B cell (primary cell): ENCODE measurements at regions not wholly inside any gene's neighbourhood (a gene's known extent, or its start where the extent isn't known, plus 50 kb on each side); places are given as distances from the start of the nearest gene placed in this dataset.

Experiments
- ATAC-seq: fragments of 200-7000 bp; cut with Tn5 transposase; one replicate; pipeline ENCODE4 v1.10.0; 2021; ENCODE audit warnings: low read depth, mild to moderate bottlenecking, moderate number of reproducible peaks, moderate library complexity
- CTCF ChIA-PET: fragments of 350-600 bp; sonication (Branson Sonifier 250); formaldehyde crosslinking; loops from one replicate; lab custom pipeline; 2021; ENCODE audit warnings: antibody characterized with exemption, inconsistent platforms; lab: Charles Lee
- POLR2A ChIA-PET: fragments of 350-600 bp; sonication (Branson Sonifier 250); formaldehyde crosslinking; loops from one replicate; lab custom pipeline; 2021; ENCODE audit warnings: antibody characterized with exemption; lab: Charles Lee
- DNase-seq: peaks from one replicate; pipeline ENCODE4 v3.0.0; 2013
- H2AFZ ChIP-seq: 2 replicates; pipeline ENCODE4 v1.6.1; 2012; ENCODE audit warnings: mild to moderate bottlenecking, low read depth, low read length; ENCODE audit not compliant: insufficient read depth, poor library complexity, severe bottlenecking
- H3K27ac ChIP-seq, 2 donors: 1 replicate in 1 of 2; 2 replicates in 1 of 2; pipeline ENCODE4 v1.5.1; 2012 to 2013; ENCODE audit warnings: low read length in 2 of 2, mild to moderate bottlenecking in 2 of 2, moderate library complexity in 1 of 2
- H3K27me3 ChIP-seq, 4 experiments: fragments of 200-600 bp in 1 of 4; sonication (generic) in 1 of 4; replicated peaks in 1 of 4; 1 replicate in 2 of 4; 2 replicates in 2 of 4; pipeline versions ENCODE4 v1.6.1 to v1.7.0; 2013 to 2016; ENCODE audit warnings: low read length in 3 of 4, mild to moderate bottlenecking in 2 of 4, mixed read lengths in 1 of 4, moderate library complexity in 1 of 4; ENCODE audit not compliant: insufficient read depth in 4 of 4, control insufficient read depth in 3 of 4; ENCODE audit errors: control extremely low read depth in 1 of 4
- H3K36me3 ChIP-seq, 2 experiments: replicated peaks in 1 of 2; 1 replicate in 1 of 2; 2 replicates in 1 of 2; pipeline versions ENCODE4 v1.6.1 to v1.7.1; 2013; ENCODE audit warnings: low read length in 1 of 2; ENCODE audit not compliant: insufficient read depth in 2 of 2, control insufficient read depth in 1 of 2; ENCODE audit errors: control extremely low read depth in 1 of 2, extremely low read depth in 1 of 2
- H3K4me1 ChIP-seq, 2 donors: fragments of 200-600 bp in 1 of 2; sonication (generic) in 1 of 2; 1 replicate in 1 of 2; 2 replicates in 1 of 2; pipeline versions ENCODE4 v1.5.1 to v1.6.1; 2013 to 2017; ENCODE audit warnings: low read length in 2 of 2; ENCODE audit not compliant: control insufficient read depth in 2 of 2, insufficient read depth in 2 of 2
- H3K4me2 ChIP-seq: replicated peaks from 2 replicates; pipeline ENCODE3; 2012; ENCODE audit warnings: mild to moderate bottlenecking, low read depth, low read length; ENCODE audit not compliant: poor library complexity, severe bottlenecking
- H3K4me3 ChIP-seq, 5 experiments: fragments of 200-600 bp in 1 of 5; sonication (generic) in 1 of 5; 1 replicate in 3 of 5; 2 replicates in 2 of 5; pipeline versions ENCODE4 v1.5.1 to v1.7.0; 2011 to 2016; ENCODE audit warnings: low read length in 4 of 5, mild to moderate bottlenecking in 4 of 5, low read depth in 2 of 5, control low read depth in 1 of 5, moderate library complexity in 1 of 5; ENCODE audit not compliant: insufficient read depth in 1 of 5; ENCODE audit errors: control extremely low read depth in 1 of 5, extremely low read depth in 1 of 5
- H3K79me2 ChIP-seq: fragments of 200-600 bp; sonication (generic); one replicate; pipeline ENCODE4 v1.6.0; 2016; ENCODE audit warnings: low read length; ENCODE audit not compliant: control insufficient read depth, insufficient read depth
- H3K9ac ChIP-seq: fragments of 200-600 bp; sonication (generic); 2 replicates; pipeline ENCODE4 v1.6.1; 2017; ENCODE audit warnings: mild to moderate bottlenecking, low read length, moderate library complexity
- H3K9me3 ChIP-seq, 3 donors: one replicate each; pipeline versions ENCODE4 v1.6.1 to v1.7.1; 2013; ENCODE audit warnings: low read length in 2 of 3; ENCODE audit not compliant: control insufficient read depth in 2 of 3, insufficient read depth in 1 of 3; ENCODE audit errors: control extremely low read depth in 1 of 3
- H4K20me1 ChIP-seq: 2 replicates; pipeline ENCODE4 v1.6.0; 2012; ENCODE audit warnings: mild to moderate bottlenecking, low read length; ENCODE audit not compliant: insufficient read depth, control insufficient read depth, poor library complexity, severe bottlenecking
- H3K27ac Mint-ChIP-seq: one replicate; pipeline ENCODE4 v1.8.0; 2021; ENCODE audit warnings: mixed read lengths
- H3K27me3 Mint-ChIP-seq: one replicate; pipeline ENCODE4 v1.8.0; 2021; ENCODE audit warnings: mixed read lengths
- H3K4me1 Mint-ChIP-seq: one replicate; pipeline ENCODE4 v1.8.0; 2021; ENCODE audit warnings: mixed read lengths
- H3K4me3 Mint-ChIP-seq: one replicate; pipeline ENCODE4 v1.8.0; 2021; ENCODE audit warnings: mixed read lengths
- H3K9me3 Mint-ChIP-seq: one replicate; pipeline ENCODE4 v1.8.0; 2022; ENCODE audit warnings: mixed read lengths; ENCODE audit not compliant: insufficient read depth
- EZH2 ChIP-seq: IDR thresholded peaks from 2 replicates; pipeline ENCODE4 v1.6.1; 2012; ENCODE audit warnings: borderline replicate concordance, low read depth, mild to moderate bottlenecking, moderate library complexity, low read length; ENCODE audit not compliant: insufficient read depth, poor library complexity, severe bottlenecking
- WGBS: methylation state at CpG from one replicate; pipeline ENCODE4 v1.1.5; 2013; ENCODE audit warnings: missing lambda C conversion rate; ENCODE audit not compliant: insufficient coverage; 5-methylcytosine and 5-hydroxymethylcytosine counted together
- intact Hi-C: fragments of 100-400 bp; cut with micrococcal nuclease; formaldehyde crosslinking; loops from one replicate; pipeline ENCODE4 v1.10.0; 2022
- TF ChIP-seq, protein P1 (sequence below): fragments of 200-600 bp; IDR thresholded peaks from one replicate; pipeline ENCODE4 v1.8.0; 2022; ENCODE audit warnings: antibody characterized with exemption, mild to moderate bottlenecking

DNA sequence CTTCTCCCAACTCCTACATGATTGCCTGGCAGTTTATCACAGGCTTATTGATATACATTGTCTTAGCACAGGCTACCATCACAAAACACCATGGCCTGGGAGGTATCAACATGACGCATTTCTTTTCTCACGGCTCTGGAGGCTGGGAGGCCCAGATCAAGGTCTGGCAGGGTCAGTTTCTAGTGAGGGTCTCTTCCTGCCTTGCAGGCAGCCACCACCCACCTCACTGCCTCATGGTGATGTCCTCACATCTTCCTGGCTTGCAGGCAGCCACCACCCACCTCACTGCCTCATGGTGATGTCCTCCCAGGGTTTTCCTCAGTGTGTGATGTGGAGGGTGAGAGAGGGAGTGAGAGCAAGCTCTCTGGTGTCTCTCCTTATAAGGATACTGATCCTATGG lies 599.3 kb upstream of the MKI67 start:
- H2AFZ ChIP-seq = no peak overlapping the region
- no peak overlapping the region for H3K27ac ChIP-seq
- DNase-seq (no peak), ATAC-seq (no peak)
- H3K9me3 Mint-ChIP-seq = no peaks in the 10 kb centered on the region
- H3K27me3 Mint-ChIP-seq = no peaks in the 10 kb centered on the region
- POLR2A ChIA-PET = no interaction called here
- H3K4me1 ChIP-seq = no peaks in the 10 kb centered on the region
- no peak overlapping the region for H3K4me3 Mint-ChIP-seq
- intact Hi-C loops = no loop called here
- no peaks in the 10 kb centered on the region for H3K4me1 Mint-ChIP-seq
- H4K20me1 ChIP-seq = no peaks in the 10 kb centered on the region
- no peak overlapping the region for H3K4me3 ChIP-seq
- H3K27me3 ChIP-seq = no peaks in the 10 kb centered on the region
- no peak overlapping the region for H3K9ac ChIP-seq
- WGBS = 86% methylated on average over 2 of the region's 2 CpGs
- no peak overlapping the region for H3K4me2 ChIP-seq
- no peak overlapping the region for H3K27ac Mint-ChIP-seq
- CTCF ChIA-PET = no interaction called here
- H3K9me3 ChIP-seq = peaks cover 0 to 14% (median 0%) of the 10 kb centered on the region in 3 donors
- no peaks in the 10 kb centered on the region for H3K79me2 ChIP-seq
- no peak for TF ChIP-seq EZH2
- TF ChIP-seq, protein P1, sequence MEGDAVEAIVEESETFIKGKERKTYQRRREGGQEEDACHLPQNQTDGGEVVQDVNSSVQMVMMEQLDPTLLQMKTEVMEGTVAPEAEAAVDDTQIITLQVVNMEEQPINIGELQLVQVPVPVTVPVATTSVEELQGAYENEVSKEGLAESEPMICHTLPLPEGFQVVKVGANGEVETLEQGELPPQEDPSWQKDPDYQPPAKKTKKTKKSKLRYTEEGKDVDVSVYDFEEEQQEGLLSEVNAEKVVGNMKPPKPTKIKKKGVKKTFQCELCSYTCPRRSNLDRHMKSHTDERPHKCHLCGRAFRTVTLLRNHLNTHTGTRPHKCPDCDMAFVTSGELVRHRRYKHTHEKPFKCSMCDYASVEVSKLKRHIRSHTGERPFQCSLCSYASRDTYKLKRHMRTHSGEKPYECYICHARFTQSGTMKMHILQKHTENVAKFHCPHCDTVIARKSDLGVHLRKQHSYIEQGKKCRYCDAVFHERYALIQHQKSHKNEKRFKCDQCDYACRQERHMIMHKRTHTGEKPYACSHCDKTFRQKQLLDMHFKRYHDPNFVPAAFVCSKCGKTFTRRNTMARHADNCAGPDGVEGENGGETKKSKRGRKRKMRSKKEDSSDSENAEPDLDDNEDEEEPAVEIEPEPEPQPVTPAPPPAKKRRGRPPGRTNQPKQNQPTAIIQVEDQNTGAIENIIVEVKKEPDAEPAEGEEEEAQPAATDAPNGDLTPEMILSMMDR = no peak
- no peaks in the 10 kb centered on the region for H3K36me3 ChIP-seq

- TF ChIP-seq EZH2 = no peak
- TF ChIP-seq, protein P1 = no peak
These were observed 600.9 kb upstream of the MKI67 start for GRCh38 chr10:128727114-128727513.

More at GRCh38 chr10:128727114-128727513, 600.9 kb upstream of the MKI67 start:
- Mint-ChIP-seq H3K4me1 (no peaks in the 10 kb centered on the region), H3K27me3 (no peaks in the 10 kb centered on the region), H3K9me3 (no peaks in the 10 kb centered on the region), H3K27ac (no peak overlapping the region), H3K4me3 (no peak overlapping the region)
- Histone ChIP-seq H3K79me2 (no peaks in the 10 kb centered on the region), H3K4me3 (no peak overlapping the region), H4K20me1 (no peaks in the 10 kb centered on the region), H3K4me1 (no peaks in the 10 kb centered on the region), H3K9me3 (peaks cover 0 to 16% (median 0%) of the 10 kb centered on the region in 3 donors), H3K27me3 (no peaks in the 10 kb centered on the region), H3K4me2 (no peak overlapping the region), H2AFZ (no peak overlapping the region), H3K36me3 (no peaks in the 10 kb centered on the region), H3K9ac (no peak overlapping the region), H3K27ac (no peak overlapping the region)
- DNase-seq (no peak), ATAC-seq (no peak)
- intact Hi-C loops = no loop called here
- ChIA-PET POLR2A (no interaction called here), CTCF (no interaction called here)
- WGBS = 71% methylated on average over 1 of the region's 6 CpGs
